ENCODE measurements at regions not wholly inside any gene's neighbourhood (a gene's known extent, or its start where the extent isn't known, plus 50 kb on each side); places are given as distances from the start of the nearest gene placed in this dataset.

GRCh38 chr3:16797831-16798230, 86.9 kb upstream of the PLCL2 start:
- TF ChIP-seq EZH2 (IDR thresholded peaks at IDR 0.05) (no peak), CTCF (IDR thresholded peaks at IDR 0.05 in 2 of 3, conservative IDR thresholded peaks at IDR 0.05 in 1 of 3; ENCODE audit: borderline replicate concordance in 1 of 3, insufficient read depth in 1 of 3, low read depth in 2 of 3, low read length in 2 of 3) (no peak)

Measured in HCT116 (cell line).